HL-60 (cell line): ENCODE measurements at regions not wholly inside any gene's neighbourhood (a gene's known extent, or its start where the extent isn't known, plus 50 kb on each side); places are given as distances from the start of the nearest gene placed in this dataset.
A peak's percentile ranks its signal among the peaks of the same experiment; 100 is the strongest.

ENCODE experiments used
- DNase-seq, 2 experiments: peaks; one replicate each; pipeline ENCODE4 v3.0.0-alpha.2; 2010 to 2020; ENCODE audit warnings: low read depth in 1 of 2, low spot score in 1 of 2
- H3K27ac ChIP-seq: fragments of 250-450 bp; sonication (Bioruptor Pico); replicated peaks from 2 replicates; pipeline ENCODE4 v1.5.1; 2020; ENCODE audit warnings: mild to moderate bottlenecking, moderate library complexity
- H3K27me3 ChIP-seq: fragments of 250-450 bp; sonication (Bioruptor Pico); 2 replicates; pipeline ENCODE4 v1.5.1; 2021; ENCODE audit warnings: mild to moderate bottlenecking, moderate library complexity; ENCODE audit not compliant: insufficient read depth, poor library complexity, severe bottlenecking
- H3K4me3 ChIP-seq: replicated peaks from 2 replicates; pipeline ENCODE4 v1.5.1; 2011; ENCODE audit warnings: mild to moderate bottlenecking, control low read depth, low read length; ENCODE audit not compliant: insufficient read depth
- CTCF ChIP-seq: IDR thresholded peaks from one replicate; pipeline ENCODE4 v1.5.1; 2011; ENCODE audit warnings: low read length, control low read depth, inconsistent platforms; ENCODE audit not compliant: insufficient read depth
- GABPA ChIP-seq: IDR thresholded peaks from 2 replicates; pipeline ENCODE4 v1.6.1; 2012; ENCODE audit warnings: low read depth
- POLR2AphosphoS5 ChIP-seq: IDR thresholded peaks from 2 replicates; pipeline ENCODE4 v1.6.1; 2012; ENCODE audit warnings: low read depth
- SPI1 ChIP-seq: IDR thresholded peaks from 2 replicates; pipeline ENCODE4 v1.6.1; 2012; ENCODE audit warnings: low read depth, mild to moderate bottlenecking, borderline replicate concordance
- TF ChIP-seq, protein P1 (sequence below): IDR thresholded peaks from 2 replicates; pipeline ENCODE4 v1.6.1; 2012; ENCODE audit warnings: low read depth; ENCODE audit not compliant: insufficient replicate concordance

DNA sequence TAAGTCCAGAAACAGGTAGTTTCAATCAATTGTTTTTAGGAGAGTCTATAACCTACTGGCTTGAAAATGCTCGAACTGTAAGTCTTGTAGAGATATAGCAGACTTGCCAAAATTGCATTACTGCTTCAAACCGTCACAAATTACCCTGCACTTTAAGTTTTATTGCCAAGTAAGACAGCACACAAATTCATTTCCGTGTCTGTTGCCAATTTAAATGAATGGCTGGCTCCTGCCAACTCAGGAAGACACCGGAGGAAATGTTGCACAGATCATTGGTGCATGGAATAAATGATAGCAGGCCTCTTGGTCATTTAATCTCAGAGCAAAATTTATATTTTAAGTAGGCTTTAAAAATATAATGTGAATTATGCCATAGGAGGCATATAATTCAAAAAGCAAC, 438.1 kb downstream of the HACE1 start:
- Histone ChIP-seq H3K4me3 (no peak overlapping the region), H3K27me3 (no peaks in the 10 kb centered on the region), H3K27ac (no peak overlapping the region)
- DNase-seq, result no peak
- TF ChIP-seq POLR2AphosphoS5 (no peak), CTCF (no peak), GABPA (no peak), SPI1 (no peak)
- TF ChIP-seq, protein P1, sequence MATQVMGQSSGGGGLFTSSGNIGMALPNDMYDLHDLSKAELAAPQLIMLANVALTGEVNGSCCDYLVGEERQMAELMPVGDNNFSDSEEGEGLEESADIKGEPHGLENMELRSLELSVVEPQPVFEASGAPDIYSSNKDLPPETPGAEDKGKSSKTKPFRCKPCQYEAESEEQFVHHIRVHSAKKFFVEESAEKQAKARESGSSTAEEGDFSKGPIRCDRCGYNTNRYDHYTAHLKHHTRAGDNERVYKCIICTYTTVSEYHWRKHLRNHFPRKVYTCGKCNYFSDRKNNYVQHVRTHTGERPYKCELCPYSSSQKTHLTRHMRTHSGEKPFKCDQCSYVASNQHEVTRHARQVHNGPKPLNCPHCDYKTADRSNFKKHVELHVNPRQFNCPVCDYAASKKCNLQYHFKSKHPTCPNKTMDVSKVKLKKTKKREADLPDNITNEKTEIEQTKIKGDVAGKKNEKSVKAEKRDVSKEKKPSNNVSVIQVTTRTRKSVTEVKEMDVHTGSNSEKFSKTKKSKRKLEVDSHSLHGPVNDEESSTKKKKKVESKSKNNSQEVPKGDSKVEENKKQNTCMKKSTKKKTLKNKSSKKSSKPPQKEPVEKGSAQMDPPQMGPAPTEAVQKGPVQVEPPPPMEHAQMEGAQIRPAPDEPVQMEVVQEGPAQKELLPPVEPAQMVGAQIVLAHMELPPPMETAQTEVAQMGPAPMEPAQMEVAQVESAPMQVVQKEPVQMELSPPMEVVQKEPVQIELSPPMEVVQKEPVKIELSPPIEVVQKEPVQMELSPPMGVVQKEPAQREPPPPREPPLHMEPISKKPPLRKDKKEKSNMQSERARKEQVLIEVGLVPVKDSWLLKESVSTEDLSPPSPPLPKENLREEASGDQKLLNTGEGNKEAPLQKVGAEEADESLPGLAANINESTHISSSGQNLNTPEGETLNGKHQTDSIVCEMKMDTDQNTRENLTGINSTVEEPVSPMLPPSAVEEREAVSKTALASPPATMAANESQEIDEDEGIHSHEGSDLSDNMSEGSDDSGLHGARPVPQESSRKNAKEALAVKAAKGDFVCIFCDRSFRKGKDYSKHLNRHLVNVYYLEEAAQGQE, result no peak

GRCh38 chr6:104418839-104419238, 440.9 kb downstream of the HACE1 start:
- TF ChIP-seq CTCF (no peak), GABPA (no peak), SPI1 (no peak), POLR2AphosphoS5 (no peak)
- TF ChIP-seq, protein P1, result no peak
- Histone ChIP-seq H3K4me3 (no peak overlapping the region), H3K27me3 (no peaks in the 10 kb centered on the region), H3K27ac (peak overlapping the region; percentile 66)
- DNase-seq, result no peak

GRCh38 chr6:104418125-104418524, 441.6 kb downstream of the HACE1 start:
- no peaks in the 10 kb centered on the region for H3K27me3 ChIP-seq
- DNase-seq, result peak; percentile 82 to 87
- H3K4me3 ChIP-seq, result no peak overlapping the region
- TF ChIP-seq CTCF (no peak), POLR2AphosphoS5 (peak; percentile 58; the same call in 1 of the 2 replicates), SPI1 (peak; percentile 85)
- peak overlapping the region; percentile 66 for H3K27ac ChIP-seq

DNA sequence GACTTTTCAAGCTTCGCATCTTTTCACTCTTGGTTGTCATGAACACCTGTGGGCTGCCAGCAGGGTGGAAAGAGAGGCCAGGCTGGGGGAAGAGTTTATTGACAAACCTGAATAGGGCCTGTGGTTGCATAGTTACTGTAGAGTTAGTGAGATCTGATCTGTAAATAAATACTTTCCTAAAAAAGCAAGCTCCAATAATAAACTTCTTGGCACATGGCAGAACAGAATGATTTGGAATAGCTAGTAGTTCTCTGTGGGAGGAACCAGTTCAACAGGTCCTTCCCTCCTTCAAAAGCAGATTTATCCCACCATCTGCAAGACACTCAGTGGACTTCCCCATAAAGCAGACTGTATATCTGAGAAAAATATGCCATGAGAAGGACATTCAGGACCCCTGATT, 445.0 kb downstream of the HACE1 start:
- DNase-seq, result no peak
- TF ChIP-seq GABPA, result no peak
- TF ChIP-seq CTCF, result no peak
- TF ChIP-seq SPI1, result no peak
- TF ChIP-seq, protein P1, result no peak
- TF ChIP-seq POLR2AphosphoS5, result no peak
- H3K27ac ChIP-seq, result no peak overlapping the region
- H3K4me3 ChIP-seq, result no peak overlapping the region
- no peaks in the 10 kb centered on the region for H3K27me3 ChIP-seq
